ENCODE measurements at regions not wholly inside any gene's neighbourhood (a gene's known extent, or its start where the extent isn't known, plus 50 kb on each side); places are given as distances from the start of the nearest gene placed in this dataset.
"Not testable (repeated sequence)": the region's sequence is repeated elsewhere in the genome, so short reads cannot be mapped to it uniquely, and the experiment has no call there.

GRCh38 chr6:56785536-56785935 is 142.8 kb upstream of the DST start:
- not testable (repeated sequence) for TF ChIP-seq POLR2A (IDR thresholded peaks at IDR 0.05; ENCODE audit: low read length); HDAC2 (IDR thresholded peaks at IDR 0.05); NR3C1 (IDR thresholded peaks at IDR 0.05); FOXS1 (CRISPR knock-in tag; IDR thresholded peaks at IDR 0.05); CBX8 (IDR thresholded peaks at IDR 0.05); CHD2 (IDR thresholded peaks at IDR 0.05; ENCODE audit: low read length, partially characterized antibody); SMC3 (IDR thresholded peaks at IDR 0.05); MAX (IDR thresholded peaks at IDR 0.05); HOXB5 (CRISPR knock-in tag; IDR thresholded peaks at IDR 0.05)
- TF ChIP-seq, protein P1, sequence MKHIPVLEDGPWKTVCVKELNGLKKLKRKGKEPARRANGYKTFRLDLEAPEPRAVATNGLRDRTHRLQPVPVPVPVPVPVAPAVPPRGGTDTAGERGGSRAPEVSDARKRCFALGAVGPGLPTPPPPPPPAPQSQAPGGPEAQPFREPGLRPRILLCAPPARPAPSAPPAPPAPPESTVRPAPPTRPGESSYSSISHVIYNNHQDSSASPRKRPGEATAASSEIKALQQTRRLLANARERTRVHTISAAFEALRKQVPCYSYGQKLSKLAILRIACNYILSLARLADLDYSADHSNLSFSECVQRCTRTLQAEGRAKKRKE (CRISPR knock-in tag; IDR thresholded peaks at IDR 0.05; ENCODE audit: low read depth), result not testable (repeated sequence)
- TF ChIP-seq, protein P2, sequence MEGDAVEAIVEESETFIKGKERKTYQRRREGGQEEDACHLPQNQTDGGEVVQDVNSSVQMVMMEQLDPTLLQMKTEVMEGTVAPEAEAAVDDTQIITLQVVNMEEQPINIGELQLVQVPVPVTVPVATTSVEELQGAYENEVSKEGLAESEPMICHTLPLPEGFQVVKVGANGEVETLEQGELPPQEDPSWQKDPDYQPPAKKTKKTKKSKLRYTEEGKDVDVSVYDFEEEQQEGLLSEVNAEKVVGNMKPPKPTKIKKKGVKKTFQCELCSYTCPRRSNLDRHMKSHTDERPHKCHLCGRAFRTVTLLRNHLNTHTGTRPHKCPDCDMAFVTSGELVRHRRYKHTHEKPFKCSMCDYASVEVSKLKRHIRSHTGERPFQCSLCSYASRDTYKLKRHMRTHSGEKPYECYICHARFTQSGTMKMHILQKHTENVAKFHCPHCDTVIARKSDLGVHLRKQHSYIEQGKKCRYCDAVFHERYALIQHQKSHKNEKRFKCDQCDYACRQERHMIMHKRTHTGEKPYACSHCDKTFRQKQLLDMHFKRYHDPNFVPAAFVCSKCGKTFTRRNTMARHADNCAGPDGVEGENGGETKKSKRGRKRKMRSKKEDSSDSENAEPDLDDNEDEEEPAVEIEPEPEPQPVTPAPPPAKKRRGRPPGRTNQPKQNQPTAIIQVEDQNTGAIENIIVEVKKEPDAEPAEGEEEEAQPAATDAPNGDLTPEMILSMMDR (IDR thresholded peaks at IDR 0.05), result not testable (repeated sequence)
